IMR-90 (cell line): ENCODE measurements at regions not wholly inside any gene's neighbourhood (a gene's known extent, or its start where the extent isn't known, plus 50 kb on each side); places are given as distances from the start of the nearest gene placed in this dataset.

Experiments used
- ATAC-seq: fragments of 200-7000 bp; cut with Tn5 transposase; 2 replicates; pipeline ENCODE4 v1.9.1; 2020; ENCODE audit warnings: low read depth, mild to moderate bottlenecking, moderate library complexity
- BruUV-seq: library from RNA; stranded (reverse); fragments of 400-500 nt; replicated peaks from 2 replicates; lab custom pipeline; 2021; lab: Mats Ljungman, UMichigan
- CTCF ChIA-PET: fragments of 300-600 bp; formaldehyde crosslinking; extraction: SDS; loops from one replicate; lab custom pipeline; 2021; ENCODE audit warnings: antibody characterized with exemption; lab: Yijun Ruan, JAX
- POLR2A ChIA-PET: fragments of 300-600 bp; sonication (Branson Sonifier 250); formaldehyde crosslinking; loops from one replicate; lab custom pipeline; 2022; ENCODE audit warnings: antibody characterized with exemption; ENCODE audit not compliant: unreplicated experiment; lab: Charles Lee
- DNase-seq: peaks from one replicate; pipeline ENCODE4 v3.0.0; 2013
- H2AFZ ChIP-seq: replicated peaks from 2 replicates; pipeline ENCODE3; 2013; ENCODE audit warnings: low read length, mild to moderate bottlenecking; ENCODE audit not compliant: poor library complexity
- H2AK5ac ChIP-seq: 2 replicates; pipeline ENCODE4 v1.6.1; 2013; ENCODE audit warnings: low read depth, low read length, inconsistent platforms
- H2AK9ac ChIP-seq: replicated peaks from 2 replicates; pipeline ENCODE3; 2013; ENCODE audit warnings: mild to moderate bottlenecking, low read depth, low read length, moderate library complexity; ENCODE audit not compliant: poor library complexity
- H2BK120ac ChIP-seq: 2 replicates; pipeline ENCODE4 v1.6.1; 2013; ENCODE audit warnings: low read depth, low read length, inconsistent platforms
- H2BK15ac ChIP-seq: 3 replicates; pipeline ENCODE4 v1.6.1; 2013; ENCODE audit warnings: low read depth, low read length, inconsistent platforms
- H2BK20ac ChIP-seq: 2 replicates; pipeline ENCODE4 v1.6.1; 2013; ENCODE audit warnings: low read depth, mild to moderate bottlenecking, inconsistent platforms, low read length, moderate library complexity
- H2BK5ac ChIP-seq: 2 replicates; pipeline ENCODE4 v1.6.1; 2013; ENCODE audit warnings: mild to moderate bottlenecking, low read depth, low read length, inconsistent platforms; ENCODE audit not compliant: poor library complexity, severe bottlenecking
- H3K14ac ChIP-seq: replicated peaks from 2 replicates; pipeline ENCODE4 v1.6.1; 2013; ENCODE audit warnings: low read depth, low read length, inconsistent platforms
- H3K18ac ChIP-seq: 2 replicates; pipeline ENCODE4 v1.6.1; 2013; ENCODE audit warnings: low read depth, low read length, control low read depth
- H3K23ac ChIP-seq: 2 replicates; pipeline ENCODE4 v1.6.1; 2013; ENCODE audit warnings: low read depth, low read length, inconsistent platforms
- H3K27ac ChIP-seq: 2 replicates; pipeline ENCODE4 v1.5.1; 2013; ENCODE audit warnings: mild to moderate bottlenecking, control low read depth, low read length; ENCODE audit not compliant: insufficient read depth
- H3K27me3 ChIP-seq: 2 replicates; pipeline ENCODE4 v1.6.1; 2013; ENCODE audit warnings: low read length; ENCODE audit not compliant: control insufficient read depth, insufficient read depth
- H3K36me3 ChIP-seq: 2 replicates; pipeline ENCODE4 v1.6.1; 2013; ENCODE audit warnings: low read length, mixed read lengths; ENCODE audit not compliant: control insufficient read depth, insufficient read depth
- H3K4ac ChIP-seq: 2 replicates; pipeline ENCODE4 v1.6.1; 2013; ENCODE audit warnings: low read depth, low read length, inconsistent platforms
- H3K4me1 ChIP-seq: 2 replicates; pipeline ENCODE4 v1.6.1; 2013; ENCODE audit warnings: low read length, mixed read lengths; ENCODE audit not compliant: control insufficient read depth, insufficient read depth
- H3K4me2 ChIP-seq: 2 replicates; pipeline ENCODE4 v1.6.1; 2013; ENCODE audit warnings: low read depth, mild to moderate bottlenecking, control low read depth, low read length, moderate library complexity
- H3K4me3 ChIP-seq: 2 replicates; pipeline ENCODE4 v1.5.1; 2013; ENCODE audit warnings: low read depth, mild to moderate bottlenecking, control low read depth, low read length, moderate library complexity; ENCODE audit not compliant: insufficient read depth
- H3K56ac ChIP-seq: 2 replicates; pipeline ENCODE4 v1.6.1; 2013; ENCODE audit warnings: low read length, inconsistent platforms; ENCODE audit not compliant: insufficient read depth; ENCODE audit errors: extremely low read depth
- H3K79me1 ChIP-seq, 2 experiments: 2 replicates each; pipeline ENCODE4 v1.6.1; 2013; ENCODE audit warnings: low read length in 2 of 2, inconsistent platforms in 1 of 2, low read depth in 1 of 2
- H3K9ac ChIP-seq: 2 replicates; pipeline ENCODE4 v1.6.1; 2013; ENCODE audit warnings: low read depth, low read length, control low read depth
- H3K9me1 ChIP-seq: 2 replicates; pipeline ENCODE4 v1.6.1; 2013; ENCODE audit warnings: low read length, inconsistent platforms; ENCODE audit not compliant: insufficient read depth
- H3K9me3 ChIP-seq: 2 replicates; pipeline ENCODE4 v1.6.1; 2013; ENCODE audit warnings: low read length; ENCODE audit not compliant: control insufficient read depth, insufficient read depth
- H4K20me1 ChIP-seq: 2 replicates; pipeline ENCODE4 v1.6.1; 2013; ENCODE audit warnings: low read length, inconsistent platforms; ENCODE audit not compliant: insufficient read depth
- H4K5ac ChIP-seq: 2 replicates; pipeline ENCODE4 v1.6.1; 2013; ENCODE audit warnings: mild to moderate bottlenecking, low read depth, low read length, control low read depth
- H4K8ac ChIP-seq, 2 experiments: 2 replicates each; pipeline ENCODE4 v1.6.1; 2013; ENCODE audit warnings: low read depth in 2 of 2, low read length in 2 of 2, control low read depth in 1 of 2, inconsistent platforms in 1 of 2
- H4K91ac ChIP-seq: 2 replicates; pipeline ENCODE4 v1.6.1; 2013; ENCODE audit warnings: low read depth, low read length, inconsistent platforms; ENCODE audit not compliant: insufficient read depth
- BHLHE40 ChIP-seq: fragments of 150-350 bp; IDR thresholded peaks from 2 replicates; pipeline ENCODE4 v1.6.1; 2016; ENCODE audit warnings: mild to moderate bottlenecking, low read depth, low read length
- FOS ChIP-seq: fragments of 150-350 bp; IDR thresholded peaks from 2 replicates; pipeline ENCODE4 v1.6.1; 2016; ENCODE audit warnings: low read depth, low read length
- MAFK ChIP-seq: IDR thresholded peaks from 2 replicates; pipeline ENCODE4 v1.6.1; 2012; ENCODE audit warnings: low read depth, low read length, improper control_type of control experiment
- MXI1 ChIP-seq: IDR thresholded peaks from 2 replicates; pipeline ENCODE4 v1.6.1; 2012; ENCODE audit warnings: low read depth, mild to moderate bottlenecking, low read length, moderate library complexity, borderline replicate concordance
- NFE2L2 ChIP-seq: fragments of 150-350 bp; IDR thresholded peaks from 2 replicates; pipeline ENCODE4 v1.6.1; 2016; ENCODE audit warnings: low read depth, mild to moderate bottlenecking, low read length
- WGBS, 2 experiments: methylation state at CpG; one replicate each; pipeline versions ENCODE4 v1.1.5 to v1.1.7; 2013; ENCODE audit warnings: missing lambda C conversion rate in 2 of 2; ENCODE audit not compliant: insufficient read length in 1 of 2; ENCODE audit errors: extremely low coverage in 2 of 2; 5-methylcytosine and 5-hydroxymethylcytosine counted together
- dilution Hi-C: fragments of 300-500 bp; cut with HindIII; formaldehyde crosslinking; loops from one replicate; pipeline ENCODE4 v1.14.3; 2018; ENCODE audit warnings: low sequenced_read_pairs; ENCODE audit not compliant: unreplicated experiment
- in situ Hi-C: fragments of 300-500 bp; cut with MboI; formaldehyde crosslinking; loops from 3 replicates; pipeline ENCODE4 v1.14.3; 2019; ENCODE audit warnings: low sequenced_read_pairs, inconsistent platforms, mixed read lengths
- intact Hi-C: fragments of 100-400 bp; cut with micrococcal nuclease; formaldehyde crosslinking; loops from 2 replicates; pipeline ENCODE4 v1.10.0; 2022
- TF ChIP-seq, protein P1 (sequence below): fragments of 150-350 bp; IDR thresholded peaks from 2 replicates; pipeline ENCODE4 v1.6.1; 2017; ENCODE audit warnings: mild to moderate bottlenecking, antibody characterized with exemption, low read length, low read depth
- TF ChIP-seq, protein P2 (sequence below): conservative IDR thresholded peaks from 2 replicates; pipeline ENCODE4 v1.5.1; 2012; ENCODE audit warnings: mild to moderate bottlenecking, low read depth, low read length, improper control_type of control experiment

DNA sequence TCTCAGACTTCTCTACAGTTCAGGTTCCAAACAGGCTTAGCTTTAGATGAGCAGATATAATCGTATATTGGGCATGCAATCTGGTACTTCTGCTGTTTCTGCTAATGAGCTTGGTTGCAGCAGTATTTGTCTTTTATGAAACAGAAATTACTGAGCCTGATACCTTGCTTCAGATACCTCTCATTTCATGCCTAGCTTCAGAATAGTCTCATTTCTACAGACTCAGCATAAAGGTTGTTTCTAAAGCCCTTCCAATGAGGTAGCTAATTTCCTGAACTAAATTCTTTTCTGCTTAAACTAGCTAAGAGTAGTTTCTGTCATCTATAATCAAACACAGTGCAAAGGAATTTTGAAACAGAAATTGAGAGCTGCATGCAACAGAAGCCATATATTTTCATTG, 275.0 kb upstream of the KITLG start:
- Histone ChIP-seq H3K4me1 (peaks cover 5% of the 10 kb centered on the region; the same call in 1 of the 2 replicates), H2AK9ac (no peak overlapping the region), H2BK120ac (peak overlapping the region; percentile 7; the same call in 1 of the 2 replicates), H3K79me1 (no peaks in the 10 kb centered on the region), H3K23ac (no peak overlapping the region), H4K91ac (no peak overlapping the region), H2AFZ (no peak overlapping the region), H3K9me1 (no peaks in the 10 kb centered on the region), H3K18ac (peak overlapping the region; percentile 5; the same call in 1 of the 2 replicates), H3K9me3 (no peaks in the 10 kb centered on the region), H4K20me1 (no peaks in the 10 kb centered on the region), H3K4me3 (no peak overlapping the region), H3K4ac (no peak overlapping the region; the same call in 1 of the 2 replicates), H2BK15ac (peak overlapping the region; percentile 37; the same call in 2 of the 3 replicates), H2BK20ac (peak overlapping the region; percentile 78; the same call in 1 of the 2 replicates), H3K4me2 (peak overlapping the region; percentile 32; the same call in 1 of the 2 replicates), H3K27me3 (no peaks in the 10 kb centered on the region), H3K14ac (no peak overlapping the region; the same call in 1 of the 2 replicates), H2BK5ac (peak overlapping the region; percentile 89), H3K9ac (no peak overlapping the region), H3K56ac (0 out of 2 replicates have a peak overlapping the region, but pooled peaks have one; percentile 1), H2AK5ac (no peak overlapping the region), H4K8ac (0 out of 4 replicates have a peak overlapping the region, but pooled peaks of 1 of the 2 experiments have one; percentile 34), H4K5ac (no peak overlapping the region; the same call in 1 of the 2 replicates), H3K27ac (no peak overlapping the region; the same call in 1 of the 2 replicates), H3K36me3 (no peaks in the 10 kb centered on the region)
- POLR2A ChIA-PET = no interaction called here
- WGBS, 2 experiments = no CpG with 5 or more reads among the region's 1 CpG
- DNase-seq = no peak
- TF ChIP-seq, protein P1, sequence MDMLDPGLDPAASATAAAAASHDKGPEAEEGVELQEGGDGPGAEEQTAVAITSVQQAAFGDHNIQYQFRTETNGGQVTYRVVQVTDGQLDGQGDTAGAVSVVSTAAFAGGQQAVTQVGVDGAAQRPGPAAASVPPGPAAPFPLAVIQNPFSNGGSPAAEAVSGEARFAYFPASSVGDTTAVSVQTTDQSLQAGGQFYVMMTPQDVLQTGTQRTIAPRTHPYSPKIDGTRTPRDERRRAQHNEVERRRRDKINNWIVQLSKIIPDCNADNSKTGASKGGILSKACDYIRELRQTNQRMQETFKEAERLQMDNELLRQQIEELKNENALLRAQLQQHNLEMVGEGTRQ = no peak
- TF ChIP-seq, protein P2, sequence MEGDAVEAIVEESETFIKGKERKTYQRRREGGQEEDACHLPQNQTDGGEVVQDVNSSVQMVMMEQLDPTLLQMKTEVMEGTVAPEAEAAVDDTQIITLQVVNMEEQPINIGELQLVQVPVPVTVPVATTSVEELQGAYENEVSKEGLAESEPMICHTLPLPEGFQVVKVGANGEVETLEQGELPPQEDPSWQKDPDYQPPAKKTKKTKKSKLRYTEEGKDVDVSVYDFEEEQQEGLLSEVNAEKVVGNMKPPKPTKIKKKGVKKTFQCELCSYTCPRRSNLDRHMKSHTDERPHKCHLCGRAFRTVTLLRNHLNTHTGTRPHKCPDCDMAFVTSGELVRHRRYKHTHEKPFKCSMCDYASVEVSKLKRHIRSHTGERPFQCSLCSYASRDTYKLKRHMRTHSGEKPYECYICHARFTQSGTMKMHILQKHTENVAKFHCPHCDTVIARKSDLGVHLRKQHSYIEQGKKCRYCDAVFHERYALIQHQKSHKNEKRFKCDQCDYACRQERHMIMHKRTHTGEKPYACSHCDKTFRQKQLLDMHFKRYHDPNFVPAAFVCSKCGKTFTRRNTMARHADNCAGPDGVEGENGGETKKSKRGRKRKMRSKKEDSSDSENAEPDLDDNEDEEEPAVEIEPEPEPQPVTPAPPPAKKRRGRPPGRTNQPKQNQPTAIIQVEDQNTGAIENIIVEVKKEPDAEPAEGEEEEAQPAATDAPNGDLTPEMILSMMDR = no peak
- TF ChIP-seq MXI1 (no peak), MAFK (peak; percentile 46; the same call in 1 of the 2 replicates), BHLHE40 (no peak), FOS (no peak), NFE2L2 (no peak)
- no TSS peak for BruUV-seq
- intact Hi-C loops = no loop called here
- in situ Hi-C loops = no loop called here
- ATAC-seq = peak; percentile 47
- dilution Hi-C loops = no loop called here
- CTCF ChIA-PET = no interaction called here
